ENCODE measurements at regions not wholly inside any gene's neighbourhood (a gene's known extent, or its start where the extent isn't known, plus 50 kb on each side); places are given as distances from the start of the nearest gene placed in this dataset.
A peak's percentile ranks its signal among the peaks of the same experiment; 100 is the strongest.

DNA sequence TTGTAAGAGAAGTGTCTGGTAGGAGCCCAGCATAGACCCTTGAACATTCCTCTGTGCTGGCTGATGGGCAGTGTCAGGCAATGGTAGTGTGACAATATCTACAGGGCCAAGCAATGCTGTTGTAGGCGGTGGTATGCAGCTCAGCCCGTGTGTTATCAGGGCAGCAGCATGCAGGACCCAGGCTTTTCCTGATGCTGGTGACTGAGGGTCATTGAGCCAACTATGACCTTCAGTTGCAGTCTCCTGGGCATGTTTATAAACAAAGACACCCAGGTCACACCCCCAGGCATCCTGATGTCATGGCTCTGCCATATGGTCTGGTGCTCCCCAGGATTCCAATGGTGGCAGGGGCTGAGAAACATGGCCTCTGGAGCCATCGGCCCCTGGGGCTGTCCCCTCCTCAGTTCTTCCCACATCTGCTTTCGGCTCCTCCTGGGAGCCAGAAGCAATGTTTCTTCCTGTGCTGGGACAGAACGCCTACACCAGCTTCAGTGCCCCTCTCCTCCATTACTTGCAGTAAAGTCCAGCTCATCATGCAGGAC lies 518.0 kb upstream of the HS6ST1 start:
- no peak overlapping the region for H3K27ac Mint-ChIP-seq
- no peak overlapping the region for H3K9ac ChIP-seq
- H3K9me3 Mint-ChIP-seq = no peaks in the 10 kb centered on the region
- H3K4me2 ChIP-seq = no peak overlapping the region
- no peak overlapping the region for H3K4me3 ChIP-seq
- no peaks in the 10 kb centered on the region for H3K36me3 Mint-ChIP-seq
- no peaks in the 10 kb centered on the region for H3K79me2 ChIP-seq (ENCODE audit: low read depth)
- no peak overlapping the region for H2AFZ ChIP-seq (replicated peaks)
- peaks cover 22% of the 10 kb centered on the region for H3K4me1 ChIP-seq
- no peaks in the 10 kb centered on the region for H3K27me3 ChIP-seq
- no peaks in the 10 kb centered on the region for H3K9me3 ChIP-seq (ENCODE audit: low read depth)
- no peaks in the 10 kb centered on the region for H3K36me3 ChIP-seq
- H3K27ac ChIP-seq = no peak overlapping the region
- H3K4me1 Mint-ChIP-seq = peaks cover 42% of the 10 kb centered on the region
- TF ChIP-seq EZH2phosphoT487 (IDR thresholded peaks at IDR 0.05) = no peak
- TF ChIP-seq EZH2 (IDR thresholded peaks at IDR 0.05) = no peak
- TF ChIP-seq, protein P1, sequence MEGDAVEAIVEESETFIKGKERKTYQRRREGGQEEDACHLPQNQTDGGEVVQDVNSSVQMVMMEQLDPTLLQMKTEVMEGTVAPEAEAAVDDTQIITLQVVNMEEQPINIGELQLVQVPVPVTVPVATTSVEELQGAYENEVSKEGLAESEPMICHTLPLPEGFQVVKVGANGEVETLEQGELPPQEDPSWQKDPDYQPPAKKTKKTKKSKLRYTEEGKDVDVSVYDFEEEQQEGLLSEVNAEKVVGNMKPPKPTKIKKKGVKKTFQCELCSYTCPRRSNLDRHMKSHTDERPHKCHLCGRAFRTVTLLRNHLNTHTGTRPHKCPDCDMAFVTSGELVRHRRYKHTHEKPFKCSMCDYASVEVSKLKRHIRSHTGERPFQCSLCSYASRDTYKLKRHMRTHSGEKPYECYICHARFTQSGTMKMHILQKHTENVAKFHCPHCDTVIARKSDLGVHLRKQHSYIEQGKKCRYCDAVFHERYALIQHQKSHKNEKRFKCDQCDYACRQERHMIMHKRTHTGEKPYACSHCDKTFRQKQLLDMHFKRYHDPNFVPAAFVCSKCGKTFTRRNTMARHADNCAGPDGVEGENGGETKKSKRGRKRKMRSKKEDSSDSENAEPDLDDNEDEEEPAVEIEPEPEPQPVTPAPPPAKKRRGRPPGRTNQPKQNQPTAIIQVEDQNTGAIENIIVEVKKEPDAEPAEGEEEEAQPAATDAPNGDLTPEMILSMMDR (IDR thresholded peaks at IDR 0.05) = no peak
- H3K27me3 Mint-ChIP-seq (ENCODE audit: insufficient read depth, low read depth) = peaks cover 20% of the 10 kb centered on the region
- H3F3A ChIP-seq (ENCODE audit: low read depth) = no peaks in the 10 kb centered on the region
- DNase-seq (ENCODE audit: low spot score) = no peak
- no peak overlapping the region for H3K4me3 Mint-ChIP-seq
- no peaks in the 10 kb centered on the region for H4K20me1 ChIP-seq (ENCODE audit: low read depth)

DNA sequence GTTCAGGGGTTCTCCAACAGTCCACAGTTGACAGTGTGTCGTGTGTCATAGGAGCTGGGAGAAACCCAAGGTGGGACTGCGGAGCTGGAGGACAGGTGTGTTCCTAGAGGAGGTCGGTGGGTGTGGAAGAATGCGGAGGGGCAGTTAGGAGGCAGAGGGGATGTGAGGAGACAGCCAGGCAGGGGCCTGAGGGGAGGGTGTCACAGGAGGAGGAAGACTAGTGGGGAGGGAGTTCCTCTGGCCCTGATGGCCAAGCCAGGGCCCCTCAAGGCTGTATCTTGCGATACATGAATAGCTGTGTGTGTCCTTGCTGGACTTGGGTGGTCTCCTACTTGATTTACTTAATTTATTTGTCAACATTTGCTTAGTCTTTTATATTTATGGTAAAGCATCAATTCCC lies 519.6 kb upstream of the HS6ST1 start:
- peaks cover 16% of the 10 kb centered on the region for H3K27me3 Mint-ChIP-seq (ENCODE audit: insufficient read depth, low read depth)
- H3K4me3 Mint-ChIP-seq = no peak overlapping the region
- H3K36me3 Mint-ChIP-seq = no peaks in the 10 kb centered on the region
- no peaks in the 10 kb centered on the region for H4K20me1 ChIP-seq (ENCODE audit: low read depth)
- no peak overlapping the region for H2AFZ ChIP-seq (replicated peaks)
- no peak for DNase-seq (ENCODE audit: low spot score)
- H3K36me3 ChIP-seq = no peaks in the 10 kb centered on the region
- H3F3A ChIP-seq (ENCODE audit: low read depth) = no peaks in the 10 kb centered on the region
- no peaks in the 10 kb centered on the region for H3K79me2 ChIP-seq (ENCODE audit: low read depth)
- no peak overlapping the region for H3K4me3 ChIP-seq
- H3K9me3 Mint-ChIP-seq = no peaks in the 10 kb centered on the region
- H3K9me3 ChIP-seq (ENCODE audit: low read depth) = no peaks in the 10 kb centered on the region
- H3K27me3 ChIP-seq = no peaks in the 10 kb centered on the region
- TF ChIP-seq, protein P1 (IDR thresholded peaks at IDR 0.05) = no peak
- no peak for TF ChIP-seq EZH2phosphoT487 (IDR thresholded peaks at IDR 0.05)
- no peak for TF ChIP-seq EZH2 (IDR thresholded peaks at IDR 0.05)
- H3K27ac ChIP-seq = no peak overlapping the region
- H3K4me2 ChIP-seq = no peak overlapping the region
- peaks cover 38% of the 10 kb centered on the region for H3K4me1 Mint-ChIP-seq
- no peak overlapping the region for H3K9ac ChIP-seq
- H3K4me1 ChIP-seq = peaks cover 21% of the 10 kb centered on the region
- H3K27ac Mint-ChIP-seq = no peak overlapping the region

DNA sequence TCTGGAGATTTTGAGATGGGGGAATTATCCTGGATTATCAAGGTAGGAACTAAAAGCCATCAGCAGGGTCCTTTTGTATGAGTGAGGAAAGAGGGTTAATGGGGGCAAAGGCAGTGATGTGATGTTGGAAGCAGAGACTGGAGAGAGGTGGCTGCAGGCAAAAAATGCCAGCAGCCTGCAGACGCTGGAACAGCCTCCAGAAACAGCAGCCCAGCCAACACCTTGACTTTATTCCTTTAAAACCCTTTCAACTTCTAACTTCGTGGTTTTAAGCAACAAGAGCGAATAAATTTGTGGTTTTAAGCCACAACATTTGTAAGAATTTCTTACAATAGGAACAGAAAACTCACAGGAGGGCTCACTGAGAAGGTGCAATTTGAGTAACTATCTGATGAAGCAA lies 523.1 kb upstream of the HS6ST1 start:
- no peaks in the 10 kb centered on the region for H3K79me2 ChIP-seq (ENCODE audit: low read depth)
- H4K20me1 ChIP-seq (ENCODE audit: low read depth) = no peaks in the 10 kb centered on the region
- H3K4me2 ChIP-seq = peak overlapping the region; percentile 59
- Mint-ChIP-seq H3K4me3 (no peak overlapping the region), H3K9me3 (peaks cover 1% of the 10 kb centered on the region), H3K4me1 (peaks cover 17% of the 10 kb centered on the region), H3K27me3 (ENCODE audit: insufficient read depth, low read depth) (peaks cover 14% of the 10 kb centered on the region), H3K36me3 (no peaks in the 10 kb centered on the region), H3K27ac (no peak overlapping the region)
- H2AFZ ChIP-seq (replicated peaks) = no peak overlapping the region
- H3K9ac ChIP-seq = no peak overlapping the region
- H3F3A ChIP-seq (ENCODE audit: low read depth) = no peaks in the 10 kb centered on the region
- peaks cover 14% of the 10 kb centered on the region for H3K4me1 ChIP-seq
- peaks cover 1% of the 10 kb centered on the region for H3K9me3 ChIP-seq (ENCODE audit: low read depth)
- H3K4me3 ChIP-seq = no peak overlapping the region
- TF ChIP-seq EZH2 (IDR thresholded peaks at IDR 0.05) (no peak), EZH2phosphoT487 (IDR thresholded peaks at IDR 0.05) (no peak)
- TF ChIP-seq, protein P1 (IDR thresholded peaks at IDR 0.05) = no peak
- peak; percentile 32 for DNase-seq (ENCODE audit: low spot score)
- H3K36me3 ChIP-seq = no peaks in the 10 kb centered on the region
- H3K27ac ChIP-seq = no peak overlapping the region
- no peaks in the 10 kb centered on the region for H3K27me3 ChIP-seq

Measured in neural progenitor cell (in vitro differentiated cells).